ENCODE measurements at regions not wholly inside any gene's neighbourhood (a gene's known extent, or its start where the extent isn't known, plus 50 kb on each side); places are given as distances from the start of the nearest gene placed in this dataset.

- FAIRE-seq, result peak; percentile 94
- SMC1A ChIA-PET (ENCODE audit: uncharacterized antibody, unreplicated experiment), result interaction anchor here (0.6 to 4.7 kb wide), 58 partner anchors 9 to 384 kb away, joined by 3 to 80 read pairs (median 4); no protein-coding TSS in a partner anchor
- Histone ChIP-seq H3K9ac (ENCODE audit: control insufficient read depth, insufficient read depth, low read length) (no peak overlapping the region), H3K79me2 (ENCODE audit: control insufficient read depth, insufficient read depth, low read length) (no peaks in the 10 kb centered on the region), H3K4me1 (ENCODE audit: control insufficient read depth, insufficient read depth, low read length) (peaks cover 10% of the 10 kb centered on the region), H4K20me1 (ENCODE audit: control insufficient read depth, insufficient read depth) (no peaks in the 10 kb centered on the region), H3K9me3 (replicated peaks; ENCODE audit: control insufficient read depth, insufficient read depth, low read length) (no peaks in the 10 kb centered on the region), H3K4me2 (ENCODE audit: control insufficient read depth, insufficient read depth) (no peak overlapping the region), H3K4me3 (no peak overlapping the region), H2AFZ (ENCODE audit: control insufficient read depth, low read depth, low read length) (peak overlapping the region; percentile 42; the same call in 1 of the 2 replicates), H3K27me3 (replicated peaks in 1 of 2; ENCODE audit: control insufficient read depth in 2 of 2, insufficient read depth in 2 of 2, low read length in 1 of 2) (no peaks in the 10 kb centered on the region), H3K27ac (ENCODE audit: control insufficient read depth, insufficient read depth) (no peak overlapping the region), H3K36me3 (ENCODE audit: control insufficient read depth in 2 of 2, insufficient read depth in 2 of 2, low read length in 1 of 2) (no peaks in the 10 kb centered on the region)
- intact Hi-C loops (cut with micrococcal nuclease; ENCODE audit: unreplicated experiment) (loop anchor here (1.0 to 5.0 kb wide), 7 partner anchors 43 to 347 kb away; partner anchors contain the start of gene IFNGR1), in situ Hi-C loops (cut with MboI) (loop anchor here (5.0 kb wide), 2 partner anchors 147 to 222 kb away; no protein-coding TSS in a partner anchor)
- ATAC-seq, result peak; percentile 97
- BruUV-seq (replicated peaks), result no TSS peak
- CTCF ChIA-PET, result interaction anchor here (0.6 to 4.4 kb wide), 62 partner anchors 9 to 691 kb away, joined by 3 to 72 read pairs (median 4); no protein-coding TSS in a partner anchor
- peak; percentile 43 for DNase-seq (ENCODE audit: low read depth, low spot score)
- POLR2A ChIA-PET, result interaction anchor here (0.5 to 1.6 kb wide), 9 partner anchors 31 to 345 kb away, joined by 3 to 10 read pairs (median 5); no protein-coding TSS in a partner anchor
- WGBS (ENCODE audit: insufficient coverage, insufficient replicate concordance, low lambda C conversion rate, missing lambda C conversion rate), result 9% methylated on average over 11 of the region's 11 CpGs
- RAD21 ChIA-PET (ENCODE audit: unreplicated experiment), result interaction anchor here (0.6 to 4.9 kb wide), 52 partner anchors 8 to 690 kb away, joined by 3 to 69 read pairs (median 5); no protein-coding TSS in a partner anchor
- TF ChIP-seq NFIC (IDR thresholded peaks at IDR 0.05; ENCODE audit: low read depth, low read length) (peak; percentile 45), MTA2 (IDR thresholded peaks at IDR 0.05; ENCODE audit: low read depth) (peak; percentile 22; the same call in 1 of the 2 replicates), ZNF24 (IDR thresholded peaks at IDR 0.05) (peak; percentile 77; the same call in 1 of the 2 replicates), USF2 (IDR thresholded peaks at IDR 0.05; ENCODE audit: borderline replicate concordance, low read depth, low read length) (no peak), RB1 (IDR thresholded peaks at IDR 0.05; ENCODE audit: borderline replicate concordance) (0 out of 2 replicates have a peak, but pooled peaks have one; percentile 27), CBX5 (IDR thresholded peaks at IDR 0.05; ENCODE audit: low read depth) (peak; percentile 62; the same call in 1 of the 2 replicates), TCF3 (IDR thresholded peaks at IDR 0.05; ENCODE audit: borderline replicate concordance, insufficient read depth, low read depth, low read length) (no peak), CTCF (IDR thresholded peaks at IDR 0.05 in 2 of 3, conservative IDR thresholded peaks at IDR 0.05 in 1 of 3; ENCODE audit: control insufficient read depth in 2 of 3, extremely low read depth in 1 of 3, insufficient read depth in 1 of 3, low read depth in 3 of 3, low read length in 3 of 3) (peak; percentile 66 to 90 (median 79)), SMC3 (IDR thresholded peaks at IDR 0.05; ENCODE audit: borderline replicate concordance, low read length) (peak; percentile 97), RAD21 (IDR thresholded peaks at IDR 0.05; ENCODE audit: insufficient read depth, low read depth, low read length) (peak; percentile 99), EZH2 (IDR thresholded peaks at IDR 0.05; ENCODE audit: borderline replicate concordance, control insufficient read depth, low read depth, low read length) (no peak), TARDBP (IDR thresholded peaks at IDR 0.05; ENCODE audit: borderline replicate concordance) (peak; percentile 49; the same call in 1 of the 2 replicates), IRF4 (IDR thresholded peaks at IDR 0.05; ENCODE audit: low read depth, low read length) (0 out of 2 replicates have a peak, but pooled peaks have one; percentile 11), MLLT1 (IDR thresholded peaks at IDR 0.05) (peak; percentile 61)
These were observed 95.0 kb upstream of the IFNGR1 start for GRCh38 chr6:137313928-137314855.

Data from GM12878 (cell line).